HEK293 (cell line): ENCODE measurements at regions not wholly inside any gene's neighbourhood (a gene's known extent, or its start where the extent isn't known, plus 50 kb on each side); places are given as distances from the start of the nearest gene placed in this dataset.
A peak's percentile ranks its signal among the peaks of the same experiment; 100 is the strongest.

ENCODE experiments used
- CTCF ChIA-PET: fragments of 350-600 bp; formaldehyde crosslinking; extraction: SDS; loops from one replicate; lab custom pipeline; 2021; ENCODE audit warnings: antibody characterized with exemption; lab: Yijun Ruan, JAX
- POLR2A ChIA-PET: fragments of 300-600 bp; formaldehyde crosslinking; extraction: SDS; loops from one replicate; lab custom pipeline; 2020; ENCODE audit warnings: antibody characterized with exemption, inconsistent platforms; lab: Yijun Ruan, JAX
- H3K27ac ChIP-seq: fragments of 200-500 bp; sonication (Bioruptor generic); 2 replicates; pipeline ENCODE4 v1.5.1; 2014; ENCODE audit warnings: low read depth, low read length, control low read depth, inconsistent platforms; ENCODE audit errors: extremely low read depth
- H3K36me3 ChIP-seq, 2 experiments: fragments of 200-500 bp in 1 of 2; sonication (Bioruptor generic) in 1 of 2; 1 replicate in 1 of 2; 2 replicates in 1 of 2; pipeline ENCODE4 v1.5.1; 2014 to 2017; ENCODE audit warnings: inconsistent platforms in 2 of 2, low read length in 2 of 2; ENCODE audit not compliant: control insufficient read depth in 2 of 2, insufficient read depth in 1 of 2
- H3K4me1 ChIP-seq: fragments of 200-500 bp; sonication (Bioruptor generic); 2 replicates; pipeline ENCODE4 v1.5.1; 2014; ENCODE audit warnings: mild to moderate bottlenecking, low read length, inconsistent platforms; ENCODE audit not compliant: control insufficient read depth, insufficient read depth
- H3K4me3 ChIP-seq: 2 replicates; pipeline ENCODE4 v1.5.1; 2011; ENCODE audit warnings: low read depth, mild to moderate bottlenecking, control low read depth, low read length, moderate library complexity
- H3K9me3 ChIP-seq: fragments of 200-500 bp; sonication (Bioruptor generic); 2 replicates; pipeline ENCODE4 v1.5.1; 2014; ENCODE audit warnings: low read depth, low read length, inconsistent platforms; ENCODE audit not compliant: control insufficient read depth, insufficient read depth
- KLF17 ChIP-seq: fragments of 450-650 bp; formaldehyde crosslinking; IDR thresholded peaks from 2 replicates; pipeline ENCODE4 v1.5.1; 2016; ENCODE audit warnings: missing biosample characterization, missing genetic modification characterization
- PRDM10 ChIP-seq: fragments of 450-650 bp; formaldehyde crosslinking; IDR thresholded peaks from 2 replicates; pipeline ENCODE4 v1.5.1; 2016; ENCODE audit warnings: missing biosample characterization, missing genetic modification characterization
- SCRT1 ChIP-seq: fragments of 450-650 bp; formaldehyde crosslinking; IDR thresholded peaks from 2 replicates; pipeline ENCODE4 v1.5.1; 2016; ENCODE audit warnings: missing biosample characterization, missing genetic modification characterization, borderline replicate concordance
- SP7 ChIP-seq: fragments of 450-650 bp; formaldehyde crosslinking; IDR thresholded peaks from 2 replicates; pipeline ENCODE4 v1.5.1; 2016; ENCODE audit warnings: missing biosample characterization, missing genetic modification characterization
- YY1 ChIP-seq: fragments of 450-650 bp; formaldehyde crosslinking; IDR thresholded peaks from 2 replicates; pipeline ENCODE4 v1.5.1; 2018; ENCODE audit warnings: missing biosample characterization, missing genetic modification characterization
- ZBTB48 ChIP-seq: fragments of 450-650 bp; formaldehyde crosslinking; IDR thresholded peaks from 2 replicates; pipeline ENCODE4 v1.5.1; 2016; ENCODE audit warnings: missing biosample characterization, missing genetic modification characterization
- ZBTB6 ChIP-seq: fragments of 450-650 bp; formaldehyde crosslinking; IDR thresholded peaks from 2 replicates; pipeline ENCODE4 v1.5.1; 2017; ENCODE audit warnings: missing biosample characterization, missing genetic modification characterization
- ZFP3 ChIP-seq: fragments of 450-650 bp; formaldehyde crosslinking; IDR thresholded peaks from 2 replicates; pipeline ENCODE4 v1.5.1; 2016; ENCODE audit warnings: low read depth, missing biosample characterization, missing genetic modification characterization
- ZFP41 ChIP-seq: fragments of 450-650 bp; formaldehyde crosslinking; IDR thresholded peaks from 2 replicates; pipeline ENCODE4 v1.5.1; 2016; ENCODE audit warnings: missing biosample characterization, missing genetic modification characterization, borderline replicate concordance
- ZNF10 ChIP-seq: fragments of 450-650 bp; formaldehyde crosslinking; IDR thresholded peaks from 2 replicates; pipeline ENCODE4 v1.5.1; 2017; ENCODE audit warnings: missing biosample characterization, missing genetic modification characterization
- ZNF140 ChIP-seq: fragments of 450-650 bp; formaldehyde crosslinking; IDR thresholded peaks from 2 replicates; pipeline ENCODE4 v1.5.1; 2016; ENCODE audit warnings: missing biosample characterization, missing genetic modification characterization
- ZNF146 ChIP-seq: fragments of 450-650 bp; formaldehyde crosslinking; IDR thresholded peaks from 2 replicates; pipeline ENCODE4 v1.5.1; 2016; ENCODE audit warnings: missing biosample characterization, missing genetic modification characterization
- ZNF175 ChIP-seq: fragments of 450-650 bp; formaldehyde crosslinking; IDR thresholded peaks from 2 replicates; pipeline ENCODE4 v1.5.1; 2016; ENCODE audit warnings: missing biosample characterization, missing genetic modification characterization
- ZNF202 ChIP-seq: fragments of 450-650 bp; formaldehyde crosslinking; IDR thresholded peaks from 2 replicates; pipeline ENCODE4 v1.5.1; 2016; ENCODE audit warnings: missing biosample characterization, missing genetic modification characterization, borderline replicate concordance
- ZNF366 ChIP-seq: fragments of 450-650 bp; formaldehyde crosslinking; conservative IDR thresholded peaks from 2 replicates; pipeline ENCODE4 v1.5.1; 2016; ENCODE audit warnings: missing biosample characterization, missing genetic modification characterization
- ZNF416 ChIP-seq: fragments of 450-650 bp; formaldehyde crosslinking; IDR thresholded peaks from 2 replicates; pipeline ENCODE4 v1.5.1; 2016; ENCODE audit warnings: missing biosample characterization, missing genetic modification characterization
- ZNF433 ChIP-seq: fragments of 450-650 bp; formaldehyde crosslinking; IDR thresholded peaks from 2 replicates; pipeline ENCODE4 v1.5.1; 2016; ENCODE audit warnings: missing biosample characterization, missing genetic modification characterization, low read depth
- ZNF549 ChIP-seq: fragments of 450-650 bp; IDR thresholded peaks from 2 replicates; pipeline ENCODE4 v1.5.1; 2018; ENCODE audit warnings: missing biosample characterization, missing genetic modification characterization, mild to moderate bottlenecking, inconsistent platforms, moderate library complexity
- ZNF596 ChIP-seq: fragments of 450-650 bp; IDR thresholded peaks from 2 replicates; pipeline ENCODE4 v1.5.0; 2018; ENCODE audit warnings: missing biosample characterization, mild to moderate bottlenecking, missing genetic modification characterization, moderate library complexity
- ZNF626 ChIP-seq: fragments of 450-650 bp; sonication (Bioruptor Pico); formaldehyde crosslinking; IDR thresholded peaks from 2 replicates; pipeline ENCODE4 v1.5.1; 2018; ENCODE audit warnings: missing biosample characterization, missing genetic modification characterization, inconsistent platforms
- ZNF629 ChIP-seq: fragments of 450-650 bp; formaldehyde crosslinking; IDR thresholded peaks from 2 replicates; pipeline ENCODE4 v1.5.1; 2017; ENCODE audit warnings: missing biosample characterization, missing genetic modification characterization
- ZNF785 ChIP-seq: fragments of 450-650 bp; formaldehyde crosslinking; IDR thresholded peaks from 2 replicates; pipeline ENCODE4 v1.5.1; 2016; ENCODE audit warnings: missing biosample characterization, missing genetic modification characterization
- ZNF791 ChIP-seq: fragments of 450-650 bp; formaldehyde crosslinking; IDR thresholded peaks from 2 replicates; pipeline ENCODE4 v1.5.1; 2016; ENCODE audit warnings: missing biosample characterization, missing genetic modification characterization
- ZNF792 ChIP-seq: fragments of 450-650 bp; formaldehyde crosslinking; IDR thresholded peaks from 2 replicates; pipeline ENCODE4 v1.5.1; 2016; ENCODE audit warnings: missing biosample characterization, missing genetic modification characterization
- ZSCAN16 ChIP-seq: fragments of 450-650 bp; formaldehyde crosslinking; IDR thresholded peaks from 2 replicates; pipeline ENCODE4 v1.5.1; 2016; ENCODE audit warnings: missing biosample characterization, missing genetic modification characterization

- TF ChIP-seq ZNF175 (tag by site-specific recombination) (no peak), KLF17 (no peak), SP7 (peak; percentile 92), ZNF596 (tag by site-specific recombination) (no peak), ZNF416 (tag by site-specific recombination) (no peak), ZNF366 (tag by site-specific recombination) (no peak)
- ChIA-PET POLR2A (no interaction called here), CTCF (no interaction called here)
- Histone ChIP-seq H3K4me1 (no peaks in the 10 kb centered on the region), H3K4me3 (no peak overlapping the region), H3K36me3 (no peaks in the 10 kb centered on the region), H3K27ac (no peak overlapping the region), H3K9me3 (no peaks in the 10 kb centered on the region)
These were observed 284.0 kb downstream of the RPS6KC1 start for GRCh38 chr1:213335084-213335483.

GRCh38 chr1:213337025-213337678 is 286.1 kb downstream of the RPS6KC1 start:
- Histone ChIP-seq H3K27ac (no peak overlapping the region), H3K36me3 (no peaks in the 10 kb centered on the region), H3K4me1 (no peaks in the 10 kb centered on the region), H3K9me3 (no peaks in the 10 kb centered on the region), H3K4me3 (no peak overlapping the region)
- no peak for TF ChIP-seq SCRT1
- no peak for TF ChIP-seq PRDM10 (tag by site-specific recombination)
- no peak for TF ChIP-seq ZNF10
- no peak for TF ChIP-seq ZSCAN16 (tag by site-specific recombination)
- no peak for TF ChIP-seq ZNF791 (tag by site-specific recombination)
- TF ChIP-seq ZBTB48 (tag by site-specific recombination) = no peak
- TF ChIP-seq ZNF629 (tag by site-specific recombination) = no peak
- TF ChIP-seq ZNF202 = no peak
- TF ChIP-seq ZNF433 (tag by site-specific recombination) = no peak
- TF ChIP-seq ZNF549 (tag by site-specific recombination) = no peak
- TF ChIP-seq ZNF792 = no peak
- TF ChIP-seq ZNF785 (tag by site-specific recombination) = no peak
- no peak for TF ChIP-seq ZNF140 (tag by site-specific recombination)
- no peak for TF ChIP-seq ZNF146
- TF ChIP-seq ZFP3 (tag by site-specific recombination) = no peak
- no peak for TF ChIP-seq ZFP41 (tag by site-specific recombination)
- no peak for TF ChIP-seq ZNF626 (tag by site-specific recombination)
- no peak for TF ChIP-seq ZBTB6 (tag by site-specific recombination)
- TF ChIP-seq YY1 (tag by site-specific recombination) = no peak
- POLR2A ChIA-PET = no interaction called here
- CTCF ChIA-PET = no interaction called here
